GM13976 (cell line): ENCODE measurements at regions not wholly inside any gene's neighbourhood (a gene's known extent, or its start where the extent isn't known, plus 50 kb on each side); places are given as distances from the start of the nearest gene placed in this dataset.

Experiments used
- DNase-seq: peaks from one replicate; pipeline ENCODE4 v3.0.0; 2012; ENCODE audit warnings: low spot score
- CTCF ChIP-seq: IDR thresholded peaks from 2 replicates; pipeline ENCODE4 v1.5.1; 2012; ENCODE audit warnings: borderline replicate concordance, mild to moderate bottlenecking; ENCODE audit not compliant: insufficient read depth; ENCODE audit errors: extremely low read depth, missing control alignments, control extremely low read depth
- in situ Hi-C: fragments of 300-500 bp; cut with MboI; formaldehyde crosslinking; loops from one replicate; pipeline ENCODE4 v1.12.0; 2022; ENCODE audit warnings: low sequenced_read_pairs, mixed read lengths, inconsistent platforms; ENCODE audit not compliant: unreplicated experiment

GRCh38 chrX:5632061-5632614, 596.5 kb downstream of the NLGN4X start:
- DNase-seq: no peak
- in situ Hi-C loops: no loop called here
- TF ChIP-seq CTCF: no peak

- DNase-seq: no peak
- no peak for TF ChIP-seq CTCF
- in situ Hi-C loops: no loop called here
Measured at GRCh38 chrX:5617666-5618065, 611.0 kb downstream of the NLGN4X start.

GRCh38 chrX:5595570-5595969, 633.1 kb downstream of the NLGN4X start:
- in situ Hi-C loops: no loop called here
- no peak for DNase-seq
- TF ChIP-seq CTCF: no peak

- no peak for DNase-seq
- in situ Hi-C loops: no loop called here
- no peak for TF ChIP-seq CTCF
Measured at GRCh38 chrX:5586726-5587125, 641.9 kb downstream of the NLGN4X start.

- DNase-seq: no peak
- TF ChIP-seq CTCF: no peak
- in situ Hi-C loops: no loop called here
Measured at GRCh38 chrX:5575407-5575806, 653.3 kb downstream of the NLGN4X start.

- in situ Hi-C loops: no loop called here
- TF ChIP-seq CTCF: no peak
- no peak for DNase-seq
Measured at GRCh38 chrX:5568934-5569333, 659.7 kb downstream of the NLGN4X start.

- in situ Hi-C loops: no loop called here
- no peak for TF ChIP-seq CTCF
- no peak for DNase-seq
Measured at GRCh38 chrX:5559386-5559785, 669.3 kb downstream of the NLGN4X start.
